HT-29 (cell line): ENCODE measurements at regions not wholly inside any gene's neighbourhood (a gene's known extent, or its start where the extent isn't known, plus 50 kb on each side); places are given as distances from the start of the nearest gene placed in this dataset.

Source experiments
- DNase-seq: peaks from one replicate; pipeline ENCODE4 v3.0.0-alpha.2; 2015; ENCODE audit warnings: low spot score

GRCh38 chr5:127993476-127993875, 90.1 kb upstream of the SLC12A2 start:
- DNase-seq = no peak

- peak; percentile 16 for DNase-seq
Observed at GRCh38 chr5:127994087-127994660, 89.4 kb upstream of the SLC12A2 start.

GRCh38 chr5:127995556-127995955, 88.0 kb upstream of the SLC12A2 start:
- no peak for DNase-seq

GRCh38 chr5:127997201-127997704, 86.3 kb upstream of the SLC12A2 start:
- no peak for DNase-seq

- no peak for DNase-seq
Observed at GRCh38 chr5:127998950-127999615, 84.5 kb upstream of the SLC12A2 start.

GRCh38 chr5:127999909-128000308, 83.7 kb upstream of the SLC12A2 start:
- DNase-seq = no peak

- no peak for DNase-seq
Observed at GRCh38 chr5:128002425-128002824, 81.1 kb upstream of the SLC12A2 start.

- no peak for DNase-seq
Observed at GRCh38 chr5:128007939-128008338, 75.6 kb upstream of the SLC12A2 start.

- no peak for DNase-seq
Observed at GRCh38 chr5:128009403-128009802, 74.2 kb upstream of the SLC12A2 start.

- DNase-seq = no peak
Observed at GRCh38 chr5:128011339-128011738, 72.2 kb upstream of the SLC12A2 start.

GRCh38 chr5:128014578-128014977, 69.0 kb upstream of the SLC12A2 start:
- DNase-seq = no peak

- DNase-seq = no peak
Observed at GRCh38 chr5:128015478-128015877, 68.1 kb upstream of the SLC12A2 start.

- no peak for DNase-seq
Observed at GRCh38 chr5:128015978-128016377, 67.6 kb upstream of the SLC12A2 start.

- no peak for DNase-seq
Observed at GRCh38 chr5:128019391-128019790, 64.2 kb upstream of the SLC12A2 start.

- DNase-seq = no peak
Observed at GRCh38 chr5:128020012-128020411, 63.6 kb upstream of the SLC12A2 start.

GRCh38 chr5:128021411-128021810, 62.2 kb upstream of the SLC12A2 start:
- DNase-seq = no peak
